ENCODE measurements at regions not wholly inside any gene's neighbourhood (a gene's known extent, or its start where the extent isn't known, plus 50 kb on each side); places are given as distances from the start of the nearest gene placed in this dataset.

- intact Hi-C loops (cut with DNase I; ENCODE audit: low total_unique reads): no loop called here
- H3K4me3 ChIP-seq: no peak overlapping the region
- TF ChIP-seq POLR2A (IDR thresholded peaks at IDR 0.05): no peak
- TF ChIP-seq, protein P1, sequence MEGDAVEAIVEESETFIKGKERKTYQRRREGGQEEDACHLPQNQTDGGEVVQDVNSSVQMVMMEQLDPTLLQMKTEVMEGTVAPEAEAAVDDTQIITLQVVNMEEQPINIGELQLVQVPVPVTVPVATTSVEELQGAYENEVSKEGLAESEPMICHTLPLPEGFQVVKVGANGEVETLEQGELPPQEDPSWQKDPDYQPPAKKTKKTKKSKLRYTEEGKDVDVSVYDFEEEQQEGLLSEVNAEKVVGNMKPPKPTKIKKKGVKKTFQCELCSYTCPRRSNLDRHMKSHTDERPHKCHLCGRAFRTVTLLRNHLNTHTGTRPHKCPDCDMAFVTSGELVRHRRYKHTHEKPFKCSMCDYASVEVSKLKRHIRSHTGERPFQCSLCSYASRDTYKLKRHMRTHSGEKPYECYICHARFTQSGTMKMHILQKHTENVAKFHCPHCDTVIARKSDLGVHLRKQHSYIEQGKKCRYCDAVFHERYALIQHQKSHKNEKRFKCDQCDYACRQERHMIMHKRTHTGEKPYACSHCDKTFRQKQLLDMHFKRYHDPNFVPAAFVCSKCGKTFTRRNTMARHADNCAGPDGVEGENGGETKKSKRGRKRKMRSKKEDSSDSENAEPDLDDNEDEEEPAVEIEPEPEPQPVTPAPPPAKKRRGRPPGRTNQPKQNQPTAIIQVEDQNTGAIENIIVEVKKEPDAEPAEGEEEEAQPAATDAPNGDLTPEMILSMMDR (IDR thresholded peaks at IDR 0.05): no peak
- H3K27ac ChIP-seq: no peak overlapping the region
- H3K27me3 ChIP-seq: no peaks in the 10 kb centered on the region
- H3K4me1 ChIP-seq: no peaks in the 10 kb centered on the region
- H3K9me3 ChIP-seq: no peaks in the 10 kb centered on the region
- no peak for DNase-seq
- H3K36me3 ChIP-seq: no peaks in the 10 kb centered on the region
Measured at GRCh38 chr14:89053303-89053702, 228.9 kb downstream of the TTC8 start.

- Histone ChIP-seq H3K27me3 (no peaks in the 10 kb centered on the region), H3K9me3 (no peaks in the 10 kb centered on the region), H3K4me3 (no peak overlapping the region), H3K27ac (no peak overlapping the region), H3K4me1 (no peaks in the 10 kb centered on the region), H3K36me3 (no peaks in the 10 kb centered on the region)
- intact Hi-C loops (cut with DNase I; ENCODE audit: low total_unique reads): no loop called here
- TF ChIP-seq POLR2A (IDR thresholded peaks at IDR 0.05): no peak
- TF ChIP-seq, protein P1 (IDR thresholded peaks at IDR 0.05): no peak
- no peak for DNase-seq
Measured at GRCh38 chr14:89056394-89056793, 231.9 kb downstream of the TTC8 start.

DNA sequence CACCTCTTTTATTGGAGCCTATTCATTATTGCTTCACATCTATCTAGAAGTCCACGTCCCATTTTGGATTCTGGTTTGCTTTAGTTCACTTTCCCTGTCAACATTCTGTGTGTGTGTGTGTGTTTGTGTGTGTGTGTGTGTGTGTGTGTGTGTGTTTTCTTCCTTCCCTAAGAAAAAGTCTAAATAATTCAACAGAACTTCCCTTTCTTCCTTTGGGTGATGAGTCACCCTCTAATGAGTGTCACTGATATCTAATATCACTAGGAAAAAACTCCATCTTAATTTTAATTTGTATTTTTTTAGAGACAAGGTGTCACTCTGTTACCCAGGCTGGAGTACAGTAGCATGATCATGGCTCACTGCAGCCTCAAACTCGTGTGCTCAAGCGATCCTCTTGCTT lies 234.2 kb downstream of the TTC8 start:
- Histone ChIP-seq H3K27ac (no peak overlapping the region), H3K4me3 (no peak overlapping the region), H3K27me3 (no peaks in the 10 kb centered on the region), H3K4me1 (no peaks in the 10 kb centered on the region), H3K9me3 (no peaks in the 10 kb centered on the region), H3K36me3 (no peaks in the 10 kb centered on the region)
- DNase-seq: no peak
- TF ChIP-seq, protein P1 (IDR thresholded peaks at IDR 0.05): no peak
- TF ChIP-seq POLR2A (IDR thresholded peaks at IDR 0.05): no peak
- intact Hi-C loops (cut with DNase I; ENCODE audit: low total_unique reads): no loop called here

- no peaks in the 10 kb centered on the region for H3K9me3 ChIP-seq
- no peak for DNase-seq
- no peaks in the 10 kb centered on the region for H3K4me1 ChIP-seq
- intact Hi-C loops (cut with DNase I; ENCODE audit: low total_unique reads): no loop called here
- H3K27ac ChIP-seq: no peak overlapping the region
- no peak overlapping the region for H3K4me3 ChIP-seq
- H3K27me3 ChIP-seq: no peaks in the 10 kb centered on the region
- TF ChIP-seq, protein P1 (IDR thresholded peaks at IDR 0.05): no peak
- no peak for TF ChIP-seq POLR2A (IDR thresholded peaks at IDR 0.05)
- H3K36me3 ChIP-seq: no peaks in the 10 kb centered on the region
Measured at GRCh38 chr14:89060191-89060590, 235.7 kb downstream of the TTC8 start.

DNA sequence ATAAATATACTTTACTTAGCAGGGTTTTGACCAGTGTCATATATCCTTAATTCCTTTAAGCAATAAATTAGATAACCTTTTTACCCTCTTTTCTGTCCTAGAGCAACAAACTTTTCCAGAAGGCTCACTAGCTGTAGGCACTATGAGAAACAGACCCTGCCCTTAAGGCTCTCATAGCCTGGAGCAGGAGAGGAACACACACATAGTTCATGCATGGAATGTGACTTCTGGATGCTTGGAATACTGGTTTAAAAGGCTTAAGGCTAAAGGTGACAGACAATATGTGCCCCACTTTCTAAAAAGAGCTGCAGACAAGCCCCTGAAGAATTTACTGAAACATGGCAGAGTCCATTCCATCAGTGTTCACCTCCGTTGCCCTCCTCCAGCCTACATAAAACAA lies 237.2 kb downstream of the TTC8 start:
- Histone ChIP-seq H3K9me3 (no peaks in the 10 kb centered on the region), H3K36me3 (no peaks in the 10 kb centered on the region), H3K4me1 (no peaks in the 10 kb centered on the region), H3K27me3 (no peaks in the 10 kb centered on the region), H3K27ac (no peak overlapping the region), H3K4me3 (no peak overlapping the region)
- no peak for TF ChIP-seq POLR2A (IDR thresholded peaks at IDR 0.05)
- TF ChIP-seq, protein P1 (IDR thresholded peaks at IDR 0.05): no peak
- DNase-seq: no peak
- intact Hi-C loops (cut with DNase I; ENCODE audit: low total_unique reads): no loop called here
